HepG2 (cell line): ENCODE measurements at regions not wholly inside any gene's neighbourhood (a gene's known extent, or its start where the extent isn't known, plus 50 kb on each side); places are given as distances from the start of the nearest gene placed in this dataset.
A peak's percentile ranks its signal among the peaks of the same experiment; 100 is the strongest.

ENCODE experiments used
- BRCA1 ChIP-seq: sonication (generic); formaldehyde crosslinking; IDR thresholded peaks from 2 replicates; pipeline ENCODE4 v1.4.0; 2020; ENCODE audit warnings: missing genetic modification reagents
- BRD4 ChIP-seq: sonication (generic); formaldehyde crosslinking; IDR thresholded peaks from 2 replicates; pipeline ENCODE4 v1.4.0; 2020; ENCODE audit warnings: missing genetic modification reagents
- CHD4 ChIP-seq: fragments of 200-600 bp; sonication (generic); IDR thresholded peaks from 2 replicates; pipeline ENCODE4 v1.7.0; 2017; ENCODE audit warnings: mild to moderate bottlenecking, low read length, borderline replicate concordance
- HMG20A ChIP-seq: IDR thresholded peaks from 2 replicates; pipeline ENCODE4 v1.6.1; 2016; ENCODE audit warnings: borderline replicate concordance
- PAX8 ChIP-seq: sonication (generic); formaldehyde crosslinking; IDR thresholded peaks from 2 replicates; pipeline ENCODE4 v1.8.0; 2022; ENCODE audit warnings: mild to moderate bottlenecking, missing genetic modification reagents, borderline replicate concordance
- PCBP1 ChIP-seq: fragments of 200-400 bp; formaldehyde crosslinking; IDR thresholded peaks from 2 replicates; pipeline ENCODE4 v1.6.1; 2017; ENCODE audit warnings: mild to moderate bottlenecking, low read depth, low read length, borderline replicate concordance
- SIN3A ChIP-seq: IDR thresholded peaks from 2 replicates; pipeline ENCODE4 v1.6.1; 2011; ENCODE audit warnings: low read depth, mild to moderate bottlenecking, control low read depth, low read length, borderline replicate concordance
- SOX13 ChIP-seq, 3 experiments: fragments of 450-650 bp in 1 of 3; sonication (generic) in 1 of 3; formaldehyde crosslinking in 1 of 3; IDR thresholded peaks in 2 of 3; conservative IDR thresholded peaks in 1 of 3; 2 replicates each; pipeline versions ENCODE4 v1.5.0 to v1.6.1; 2016 to 2020; ENCODE audit warnings: antibody characterized with exemption in 1 of 3, mild to moderate bottlenecking in 1 of 3, missing compliant biosample characterization in 1 of 3, missing genetic modification reagents in 1 of 3, moderate library complexity in 1 of 3
- TARDBP ChIP-seq: sonication (generic); formaldehyde crosslinking; IDR thresholded peaks from 2 replicates; pipeline ENCODE4 v1.8.0; 2022; ENCODE audit warnings: mild to moderate bottlenecking, missing genetic modification reagents
- TRIM24 ChIP-seq: sonication (generic); formaldehyde crosslinking; IDR thresholded peaks from 2 replicates; pipeline ENCODE4 v1.8.0; 2022; ENCODE audit warnings: mild to moderate bottlenecking, missing genetic modification reagents
- ZBTB3 ChIP-seq: sonication (generic); formaldehyde crosslinking; IDR thresholded peaks from 2 replicates; pipeline ENCODE4 v1.4.0; 2020; ENCODE audit warnings: low read depth, mild to moderate bottlenecking, moderate library complexity, missing genetic modification reagents, borderline replicate concordance
- ZMYM3 ChIP-seq: sonication (generic); formaldehyde crosslinking; IDR thresholded peaks from 2 replicates; pipeline ENCODE4 v1.5.1; 2020; ENCODE audit warnings: mild to moderate bottlenecking, missing genetic modification reagents
- ZNF17 ChIP-seq: sonication (generic); formaldehyde crosslinking; IDR thresholded peaks from 2 replicates; pipeline ENCODE4 v1.5.0; 2020; ENCODE audit warnings: mild to moderate bottlenecking, missing genetic modification reagents
- ZNF331 ChIP-seq: sonication (generic); formaldehyde crosslinking; IDR thresholded peaks from 2 replicates; pipeline ENCODE4 v1.4.0; 2020; ENCODE audit warnings: missing genetic modification reagents
- ZNF652 ChIP-seq: IDR thresholded peaks from 2 replicates; pipeline ENCODE4 v1.6.1; 2016; ENCODE audit warnings: low read depth, borderline replicate concordance
- ZSCAN22 ChIP-seq: sonication (generic); formaldehyde crosslinking; IDR thresholded peaks from 2 replicates; pipeline ENCODE4 v1.4.0; 2020; ENCODE audit warnings: mild to moderate bottlenecking, missing genetic modification reagents
- TF ChIP-seq, protein P1 (sequence below): sonication (generic); formaldehyde crosslinking; IDR thresholded peaks from 2 replicates; pipeline ENCODE4 v1.4.0; 2020; ENCODE audit warnings: missing genetic modification reagents, borderline replicate concordance
- TF ChIP-seq, protein P2 (sequence below): sonication (generic); formaldehyde crosslinking; IDR thresholded peaks from 2 replicates; pipeline ENCODE4 v1.5.0; 2020; ENCODE audit warnings: mild to moderate bottlenecking, missing genetic modification reagents
- TF ChIP-seq, protein P3 (sequence below): sonication (generic); formaldehyde crosslinking; IDR thresholded peaks from 2 replicates; pipeline ENCODE4 v1.4.0; 2020; ENCODE audit warnings: missing genetic modification reagents, mild to moderate bottlenecking, borderline replicate concordance
- TF ChIP-seq, protein P4 (sequence below): sonication (generic); formaldehyde crosslinking; IDR thresholded peaks from 2 replicates; pipeline ENCODE4 v1.4.0; 2020; ENCODE audit warnings: mild to moderate bottlenecking, missing genetic modification reagents
- TF ChIP-seq, protein P5 (sequence below): sonication (generic); formaldehyde crosslinking; IDR thresholded peaks from 2 replicates; pipeline ENCODE4 v1.4.0; 2020; ENCODE audit warnings: mild to moderate bottlenecking, missing genetic modification reagents

DNA sequence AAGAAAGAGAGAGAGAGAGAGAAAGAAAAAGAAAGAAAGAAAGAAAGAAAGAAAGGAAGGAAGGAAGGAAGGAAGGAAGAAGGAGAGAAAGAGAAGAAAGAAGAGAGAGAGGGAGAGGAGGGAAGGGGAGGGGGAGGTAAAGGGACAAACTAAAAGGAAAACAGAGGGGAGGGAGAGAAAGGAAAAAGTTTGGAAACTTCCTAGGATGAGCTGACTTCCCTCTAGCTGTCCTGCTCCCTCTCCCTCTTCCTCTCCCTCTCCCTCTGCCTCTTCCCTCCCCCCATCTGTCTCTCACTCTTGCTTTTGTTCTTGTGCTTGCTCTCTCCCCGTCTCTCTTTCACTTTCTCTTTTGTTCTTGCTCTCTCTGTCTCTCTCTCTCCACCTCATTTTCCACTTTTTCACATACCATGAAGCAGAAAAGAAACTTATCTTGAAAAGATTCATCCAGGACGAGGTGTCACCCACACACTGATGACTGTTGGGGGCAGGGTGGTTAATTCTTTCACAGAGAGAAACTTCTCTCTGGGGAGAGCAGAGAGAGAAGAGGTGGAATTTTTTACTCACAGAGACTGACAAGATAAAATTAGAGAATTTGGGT is 56.4 kb upstream of the DUSP22 start (continued):
- TF ChIP-seq, protein P1, sequence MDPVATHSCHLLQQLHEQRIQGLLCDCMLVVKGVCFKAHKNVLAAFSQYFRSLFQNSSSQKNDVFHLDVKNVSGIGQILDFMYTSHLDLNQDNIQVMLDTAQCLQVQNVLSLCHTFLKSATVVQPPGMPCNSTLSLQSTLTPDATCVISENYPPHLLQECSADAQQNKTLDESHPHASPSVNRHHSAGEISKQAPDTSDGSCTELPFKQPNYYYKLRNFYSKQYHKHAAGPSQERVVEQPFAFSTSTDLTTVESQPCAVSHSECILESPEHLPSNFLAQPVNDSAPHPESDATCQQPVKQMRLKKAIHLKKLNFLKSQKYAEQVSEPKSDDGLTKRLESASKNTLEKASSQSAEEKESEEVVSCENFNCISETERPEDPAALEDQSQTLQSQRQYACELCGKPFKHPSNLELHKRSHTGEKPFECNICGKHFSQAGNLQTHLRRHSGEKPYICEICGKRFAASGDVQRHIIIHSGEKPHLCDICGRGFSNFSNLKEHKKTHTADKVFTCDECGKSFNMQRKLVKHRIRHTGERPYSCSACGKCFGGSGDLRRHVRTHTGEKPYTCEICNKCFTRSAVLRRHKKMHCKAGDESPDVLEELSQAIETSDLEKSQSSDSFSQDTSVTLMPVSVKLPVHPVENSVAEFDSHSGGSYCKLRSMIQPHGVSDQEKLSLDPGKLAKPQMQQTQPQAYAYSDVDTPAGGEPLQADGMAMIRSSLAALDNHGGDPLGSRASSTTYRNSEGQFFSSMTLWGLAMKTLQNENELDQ = no peak
- no peak for TF ChIP-seq HMG20A (CRISPR knock-in tag)
- no peak for TF ChIP-seq ZSCAN22 (CRISPR knock-in tag)
- TF ChIP-seq, protein P2, sequence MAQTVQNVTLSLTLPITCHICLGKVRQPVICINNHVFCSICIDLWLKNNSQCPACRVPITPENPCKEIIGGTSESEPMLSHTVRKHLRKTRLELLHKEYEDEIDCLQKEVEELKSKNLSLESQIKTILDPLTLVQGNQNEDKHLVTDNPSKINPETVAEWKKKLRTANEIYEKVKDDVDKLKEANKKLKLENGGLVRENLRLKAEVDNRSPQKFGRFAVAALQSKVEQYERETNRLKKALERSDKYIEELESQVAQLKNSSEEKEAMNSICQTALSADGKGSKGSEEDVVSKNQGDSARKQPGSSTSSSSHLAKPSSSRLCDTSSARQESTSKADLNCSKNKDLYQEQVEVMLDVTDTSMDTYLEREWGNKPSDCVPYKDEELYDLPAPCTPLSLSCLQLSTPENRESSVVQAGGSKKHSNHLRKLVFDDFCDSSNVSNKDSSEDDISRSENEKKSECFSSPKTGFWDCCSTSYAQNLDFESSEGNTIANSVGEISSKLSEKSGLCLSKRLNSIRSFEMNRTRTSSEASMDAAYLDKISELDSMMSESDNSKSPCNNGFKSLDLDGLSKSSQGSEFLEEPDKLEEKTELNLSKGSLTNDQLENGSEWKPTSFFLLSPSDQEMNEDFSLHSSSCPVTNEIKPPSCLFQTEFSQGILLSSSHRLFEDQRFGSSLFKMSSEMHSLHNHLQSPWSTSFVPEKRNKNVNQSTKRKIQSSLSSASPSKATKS (CRISPR knock-in tag) = no peak
- TF ChIP-seq, protein P3, sequence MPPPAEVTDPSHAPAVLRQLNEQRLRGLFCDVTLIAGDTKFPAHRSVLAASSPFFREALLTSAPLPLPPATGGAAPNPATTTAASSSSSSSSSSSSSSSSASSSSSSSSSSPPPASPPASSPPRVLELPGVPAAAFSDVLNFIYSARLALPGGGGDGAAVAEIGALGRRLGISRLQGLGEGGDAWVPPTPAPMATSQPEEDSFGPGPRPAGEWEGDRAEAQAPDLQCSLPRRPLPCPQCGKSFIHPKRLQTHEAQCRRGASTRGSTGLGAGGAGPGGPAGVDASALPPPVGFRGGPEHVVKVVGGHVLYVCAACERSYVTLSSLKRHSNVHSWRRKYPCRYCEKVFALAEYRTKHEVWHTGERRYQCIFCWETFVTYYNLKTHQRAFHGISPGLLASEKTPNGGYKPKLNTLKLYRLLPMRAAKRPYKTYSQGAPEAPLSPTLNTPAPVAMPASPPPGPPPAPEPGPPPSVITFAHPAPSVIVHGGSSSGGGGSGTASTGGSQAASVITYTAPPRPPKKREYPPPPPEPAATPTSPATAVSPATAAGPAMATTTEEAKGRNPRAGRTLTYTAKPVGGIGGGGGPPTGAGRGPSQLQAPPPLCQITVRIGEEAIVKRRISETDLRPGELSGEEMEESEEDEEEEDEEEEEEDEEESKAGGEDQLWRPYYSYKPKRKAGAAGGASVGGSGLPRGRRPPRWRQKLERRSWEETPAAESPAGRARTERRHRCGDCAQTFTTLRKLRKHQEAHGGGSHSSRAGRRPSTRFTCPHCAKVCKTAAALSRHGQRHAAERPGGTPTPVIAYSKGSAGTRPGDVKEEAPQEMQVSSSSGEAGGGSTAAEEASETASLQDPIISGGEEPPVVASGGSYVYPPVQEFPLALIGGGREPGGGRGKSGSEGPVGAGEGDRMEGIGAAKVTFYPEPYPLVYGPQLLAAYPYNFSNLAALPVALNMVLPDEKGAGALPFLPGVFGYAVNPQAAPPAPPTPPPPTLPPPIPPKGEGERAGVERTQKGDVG = no peak
- 0 out of 2 replicates have a peak, but pooled peaks have one; percentile 64 for TF ChIP-seq PCBP1
- no peak for TF ChIP-seq TRIM24 (CRISPR knock-in tag)
- TF ChIP-seq, protein P4, sequence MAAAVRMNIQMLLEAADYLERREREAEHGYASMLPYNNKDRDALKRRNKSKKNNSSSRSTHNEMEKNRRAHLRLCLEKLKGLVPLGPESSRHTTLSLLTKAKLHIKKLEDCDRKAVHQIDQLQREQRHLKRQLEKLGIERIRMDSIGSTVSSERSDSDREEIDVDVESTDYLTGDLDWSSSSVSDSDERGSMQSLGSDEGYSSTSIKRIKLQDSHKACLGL (CRISPR knock-in tag) = no peak
- TF ChIP-seq ZMYM3 = no peak
- TF ChIP-seq BRD4 = no peak
- TF ChIP-seq PAX8 (CRISPR knock-in tag) = no peak
- no peak for TF ChIP-seq BRCA1 (CRISPR knock-in tag)
- TF ChIP-seq SIN3A = no peak
- TF ChIP-seq ZBTB3 (CRISPR knock-in tag) = no peak
- TF ChIP-seq ZNF17 (CRISPR knock-in tag) = no peak
- TF ChIP-seq SOX13 (IDR thresholded peaks at IDR 0.05) = no peak
- peak in 1 of 2 experiments; percentile 43; a peak in 1 of 4 replicates for TF ChIP-seq SOX13 (CRISPR knock-in tag; conservative IDR thresholded peaks at IDR 0.05 in 1 of 2, IDR thresholded peaks at IDR 0.05 in 1 of 2)
- TF ChIP-seq, protein P5, sequence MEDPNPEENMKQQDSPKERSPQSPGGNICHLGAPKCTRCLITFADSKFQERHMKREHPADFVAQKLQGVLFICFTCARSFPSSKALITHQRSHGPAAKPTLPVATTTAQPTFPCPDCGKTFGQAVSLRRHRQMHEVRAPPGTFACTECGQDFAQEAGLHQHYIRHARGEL (CRISPR knock-in tag) = no peak
- TF ChIP-seq CHD4 = no peak
- no peak for TF ChIP-seq ZNF331
- no peak for TF ChIP-seq ZNF652 (CRISPR knock-in tag)
- TF ChIP-seq TARDBP (CRISPR knock-in tag) = no peak
